ENCODE measurements at regions not wholly inside any gene's neighbourhood (a gene's known extent, or its start where the extent isn't known, plus 50 kb on each side); places are given as distances from the start of the nearest gene placed in this dataset.
"Not testable (repeated sequence)": the region's sequence is repeated elsewhere in the genome, so short reads cannot be mapped to it uniquely, and the experiment has no call there.

GRCh38 chr3:10667901-10668476, 148.0 kb upstream of the SLC6A11 start:
- FAIRE-seq: no peak

GRCh38 chr3:10669490-10670048, 146.5 kb upstream of the SLC6A11 start:
- no peak for FAIRE-seq

- FAIRE-seq: no peak
Observed at GRCh38 chr3:10672422-10672821, 143.6 kb upstream of the SLC6A11 start.

- no peak for FAIRE-seq
Observed at GRCh38 chr3:10674578-10674977, 141.4 kb upstream of the SLC6A11 start.

GRCh38 chr3:10676905-10677304, 139.1 kb upstream of the SLC6A11 start:
- no peak for FAIRE-seq

- no peak for FAIRE-seq
Observed at GRCh38 chr3:10678796-10679376, 137.1 kb upstream of the SLC6A11 start.

- FAIRE-seq: no peak
Observed at GRCh38 chr3:10680796-10681195, 135.2 kb upstream of the SLC6A11 start.

- no peak for FAIRE-seq
Observed at GRCh38 chr3:10682692-10683091, 133.3 kb upstream of the SLC6A11 start.

- FAIRE-seq: no peak
Observed at GRCh38 chr3:10683106-10683505, 132.9 kb upstream of the SLC6A11 start.

GRCh38 chr3:10688126-10688525, 127.9 kb upstream of the SLC6A11 start:
- FAIRE-seq: no peak

GRCh38 chr3:10688548-10689172, 127.4 kb upstream of the SLC6A11 start:
- no peak for FAIRE-seq

- no peak for FAIRE-seq
Observed at GRCh38 chr3:10692039-10692622, 123.9 kb upstream of the SLC6A11 start.

GRCh38 chr3:10693457-10693856, 122.6 kb upstream of the SLC6A11 start:
- no peak for FAIRE-seq

- FAIRE-seq: no peak
Observed at GRCh38 chr3:10694179-10694578, 121.8 kb upstream of the SLC6A11 start.

GRCh38 chr3:10695186-10695585, 120.8 kb upstream of the SLC6A11 start:
- not testable (repeated sequence) for FAIRE-seq

GRCh38 chr3:10695595-10696285, 120.3 kb upstream of the SLC6A11 start:
- no peak for FAIRE-seq

GRCh38 chr3:10697918-10698317, 118.1 kb upstream of the SLC6A11 start:
- FAIRE-seq: no peak

- no peak for FAIRE-seq
Observed at GRCh38 chr3:10700821-10701220, 115.2 kb upstream of the SLC6A11 start.

- FAIRE-seq: no peak
Observed at GRCh38 chr3:10702961-10703740, 112.9 kb upstream of the SLC6A11 start.

GRCh38 chr3:10703875-10704274, 112.2 kb upstream of the SLC6A11 start:
- no peak for FAIRE-seq

- no peak for FAIRE-seq
Observed at GRCh38 chr3:10706156-10706739, 109.8 kb upstream of the SLC6A11 start.
